ENCODE measurements at regions not wholly inside any gene's neighbourhood (a gene's known extent, or its start where the extent isn't known, plus 50 kb on each side); places are given as distances from the start of the nearest gene placed in this dataset.

DNA sequence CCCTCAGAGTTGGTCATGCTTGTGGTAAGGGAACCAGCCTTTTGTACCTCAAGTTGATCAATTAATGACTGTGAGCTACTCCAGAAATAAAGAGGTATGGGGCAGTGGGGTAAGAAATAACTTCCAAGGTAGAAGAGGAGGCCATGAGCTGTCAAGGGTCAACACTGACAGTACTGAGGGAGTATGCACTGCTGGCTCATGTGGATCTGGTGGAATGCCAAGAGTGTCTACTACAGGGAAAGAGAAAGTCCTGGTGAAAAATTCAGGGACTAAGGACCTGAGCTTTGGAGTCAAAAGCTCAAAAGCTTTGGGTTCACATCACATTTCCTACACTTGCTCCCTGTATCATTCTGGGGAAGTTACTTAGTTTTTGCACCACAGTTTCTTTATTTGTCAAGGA is 154.9 kb downstream of the SEMA6D start:
- FAIRE-seq (no peak), DNase-seq (ENCODE audit: low read depth, low spot score) (no peak)
- Histone ChIP-seq H3K36me3 (ENCODE audit: control insufficient read depth in 2 of 2, extremely low read depth in 1 of 2, insufficient read depth in 2 of 2, low read length in 2 of 2) (no peaks in the 10 kb centered on the region), H3K4me3 (ENCODE audit: control insufficient read depth in 2 of 3, extremely low read depth in 1 of 3, insufficient read depth in 2 of 3, low read depth in 1 of 3, low read length in 3 of 3) (no peak overlapping the region), H3K4me1 (ENCODE audit: control insufficient read depth, extremely low read depth, insufficient read depth, low read length) (no peaks in the 10 kb centered on the region), H2AFZ (ENCODE audit: control insufficient read depth, low read length) (no peak overlapping the region), H3K27ac (ENCODE audit: control insufficient read depth, insufficient read depth, low read length) (no peak overlapping the region), H3K9ac (ENCODE audit: control insufficient read depth, extremely low read depth, insufficient read depth, low read length) (no peak overlapping the region), H4K20me1 (ENCODE audit: control insufficient read depth, extremely low read depth, insufficient read depth, low read length) (no peaks in the 10 kb centered on the region), H3K4me2 (ENCODE audit: control insufficient read depth, extremely low read depth, insufficient read depth, low read depth, low read length) (no peak overlapping the region), H3K79me2 (ENCODE audit: control insufficient read depth, insufficient read depth, low read length) (no peaks in the 10 kb centered on the region), H3K9me1 (ENCODE audit: control insufficient read depth, extremely low read depth, insufficient read depth, low read length) (no peaks in the 10 kb centered on the region), H3K9me3 (ENCODE audit: control insufficient read depth, low read depth, low read length) (no peaks in the 10 kb centered on the region), H3K27me3 (ENCODE audit: control insufficient read depth, extremely low read depth, insufficient read depth, low read length) (no peaks in the 10 kb centered on the region)
- dilution Hi-C loops (cut with MboI; ENCODE audit: extremely low pct_ligation_motif_present, low sequenced_read_pairs), result no loop called here
- TF ChIP-seq, protein P1, sequence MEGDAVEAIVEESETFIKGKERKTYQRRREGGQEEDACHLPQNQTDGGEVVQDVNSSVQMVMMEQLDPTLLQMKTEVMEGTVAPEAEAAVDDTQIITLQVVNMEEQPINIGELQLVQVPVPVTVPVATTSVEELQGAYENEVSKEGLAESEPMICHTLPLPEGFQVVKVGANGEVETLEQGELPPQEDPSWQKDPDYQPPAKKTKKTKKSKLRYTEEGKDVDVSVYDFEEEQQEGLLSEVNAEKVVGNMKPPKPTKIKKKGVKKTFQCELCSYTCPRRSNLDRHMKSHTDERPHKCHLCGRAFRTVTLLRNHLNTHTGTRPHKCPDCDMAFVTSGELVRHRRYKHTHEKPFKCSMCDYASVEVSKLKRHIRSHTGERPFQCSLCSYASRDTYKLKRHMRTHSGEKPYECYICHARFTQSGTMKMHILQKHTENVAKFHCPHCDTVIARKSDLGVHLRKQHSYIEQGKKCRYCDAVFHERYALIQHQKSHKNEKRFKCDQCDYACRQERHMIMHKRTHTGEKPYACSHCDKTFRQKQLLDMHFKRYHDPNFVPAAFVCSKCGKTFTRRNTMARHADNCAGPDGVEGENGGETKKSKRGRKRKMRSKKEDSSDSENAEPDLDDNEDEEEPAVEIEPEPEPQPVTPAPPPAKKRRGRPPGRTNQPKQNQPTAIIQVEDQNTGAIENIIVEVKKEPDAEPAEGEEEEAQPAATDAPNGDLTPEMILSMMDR (optimal IDR thresholded peaks at IDR 0.05 in 1 of 3, IDR thresholded peaks at IDR 0.05 in 1 of 3, conservative IDR thresholded peaks at IDR 0.05 in 1 of 3; ENCODE audit: extremely low read depth in 1 of 3, insufficient read depth in 2 of 3, low read length in 3 of 3), result no peak
- TF ChIP-seq EZH2 (IDR thresholded peaks at IDR 0.05; ENCODE audit: low read length), result no peak

DNA sequence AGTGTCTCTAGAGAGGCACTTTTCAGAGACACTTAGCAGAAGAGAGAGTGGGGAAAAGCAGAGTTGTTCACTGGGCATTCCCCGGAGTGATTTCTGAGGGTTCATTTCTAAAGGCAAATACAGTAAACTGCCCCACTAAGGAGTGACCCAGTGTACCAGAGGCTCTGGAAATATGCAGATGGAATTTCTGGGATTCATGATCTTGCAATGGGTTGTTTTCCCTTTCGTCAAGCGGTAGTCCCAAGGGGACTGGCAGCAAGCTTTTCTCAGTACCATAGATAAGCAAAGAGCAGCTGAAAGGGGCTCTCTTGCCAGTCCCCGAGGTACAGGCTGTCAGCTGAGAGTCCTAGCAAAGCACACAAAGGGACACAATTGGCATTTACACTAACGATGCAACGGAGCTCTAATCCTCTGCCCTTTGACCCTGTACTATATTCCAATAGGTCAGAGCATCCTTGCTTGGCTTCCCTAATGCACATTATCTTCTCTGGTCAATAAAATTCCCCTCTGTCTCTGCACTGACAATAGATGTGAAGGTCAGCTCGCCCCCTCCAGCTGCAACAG is 155.6 kb downstream of the SEMA6D start:
- Histone ChIP-seq H2AFZ (ENCODE audit: control insufficient read depth, low read length) (no peak overlapping the region), H3K36me3 (ENCODE audit: control insufficient read depth in 2 of 2, extremely low read depth in 1 of 2, insufficient read depth in 2 of 2, low read length in 2 of 2) (no peaks in the 10 kb centered on the region), H3K9me1 (ENCODE audit: control insufficient read depth, extremely low read depth, insufficient read depth, low read length) (no peaks in the 10 kb centered on the region), H4K20me1 (ENCODE audit: control insufficient read depth, extremely low read depth, insufficient read depth, low read length) (no peaks in the 10 kb centered on the region), H3K27me3 (ENCODE audit: control insufficient read depth, extremely low read depth, insufficient read depth, low read length) (no peaks in the 10 kb centered on the region), H3K4me2 (ENCODE audit: control insufficient read depth, extremely low read depth, insufficient read depth, low read depth, low read length) (no peak overlapping the region), H3K9me3 (ENCODE audit: control insufficient read depth, low read depth, low read length) (no peaks in the 10 kb centered on the region), H3K27ac (ENCODE audit: control insufficient read depth, insufficient read depth, low read length) (no peak overlapping the region), H3K9ac (ENCODE audit: control insufficient read depth, extremely low read depth, insufficient read depth, low read length) (no peak overlapping the region), H3K79me2 (ENCODE audit: control insufficient read depth, insufficient read depth, low read length) (no peaks in the 10 kb centered on the region), H3K4me1 (ENCODE audit: control insufficient read depth, extremely low read depth, insufficient read depth, low read length) (no peaks in the 10 kb centered on the region), H3K4me3 (ENCODE audit: control insufficient read depth in 2 of 3, extremely low read depth in 1 of 3, insufficient read depth in 2 of 3, low read depth in 1 of 3, low read length in 3 of 3) (no peak overlapping the region)
- TF ChIP-seq, protein P1 (optimal IDR thresholded peaks at IDR 0.05 in 1 of 3, IDR thresholded peaks at IDR 0.05 in 1 of 3, conservative IDR thresholded peaks at IDR 0.05 in 1 of 3; ENCODE audit: extremely low read depth in 1 of 3, insufficient read depth in 2 of 3, low read length in 3 of 3), result no peak
- TF ChIP-seq EZH2 (IDR thresholded peaks at IDR 0.05; ENCODE audit: low read length), result no peak
- DNase-seq (ENCODE audit: low read depth, low spot score) (no peak), FAIRE-seq (no peak)
- dilution Hi-C loops (cut with MboI; ENCODE audit: extremely low pct_ligation_motif_present, low sequenced_read_pairs), result no loop called here
